BE2C (cell line): ENCODE measurements at regions not wholly inside any gene's neighbourhood (a gene's known extent, or its start where the extent isn't known, plus 50 kb on each side); places are given as distances from the start of the nearest gene placed in this dataset.

ENCODE experiments used
- DNase-seq: peaks from one replicate; pipeline ENCODE4 v3.0.0-alpha.2; 2020
- H3K27me3 ChIP-seq: fragments of 250-450 bp; sonication (Bioruptor Pico); 2 replicates; pipeline ENCODE4 v1.5.1; 2020; ENCODE audit warnings: mild to moderate bottlenecking
- H3K36me3 ChIP-seq: fragments of 250-450 bp; sonication (Bioruptor Pico); 2 replicates; pipeline ENCODE4 v1.5.1; 2020; ENCODE audit warnings: mild to moderate bottlenecking
- H3K4me1 ChIP-seq: fragments of 250-450 bp; sonication (Bioruptor Pico); 2 replicates; pipeline ENCODE4 v1.5.1; 2020
- H3K4me3 ChIP-seq: 2 replicates; pipeline ENCODE4 v1.5.1; 2011; ENCODE audit warnings: low read depth, low read length
- H3K9me3 ChIP-seq: fragments of 250-450 bp; sonication (Bioruptor Pico); 2 replicates; pipeline ENCODE4 v1.5.1; 2020
- TF ChIP-seq, protein P1 (sequence below): IDR thresholded peaks from 2 replicates; pipeline ENCODE4 v1.5.1; 2012; ENCODE audit warnings: mild to moderate bottlenecking, low read depth, low read length

DNA sequence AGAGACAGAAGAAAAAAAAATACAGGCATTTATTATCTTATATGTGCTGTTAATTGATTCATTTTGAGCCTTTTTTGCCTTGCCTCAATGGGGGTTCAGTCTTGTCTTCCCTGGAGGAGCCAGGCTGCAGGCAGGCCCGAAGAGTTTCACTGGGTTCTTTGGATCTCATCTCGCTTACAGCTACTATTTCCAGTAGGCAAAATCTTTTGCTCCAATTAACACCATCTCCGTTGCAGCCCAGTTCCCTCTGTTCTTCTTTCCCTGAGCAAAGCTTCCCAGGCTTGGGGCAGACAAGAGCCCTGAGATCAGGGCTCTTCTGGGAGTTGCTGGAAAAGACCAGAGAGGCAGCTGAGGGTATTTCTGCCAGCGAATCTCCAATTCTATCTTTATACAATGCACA is 168.8 kb upstream of the CELF4 start:
- Histone ChIP-seq H3K4me3 (no peak overlapping the region), H3K27me3 (no peaks in the 10 kb centered on the region), H3K9me3 (no peaks in the 10 kb centered on the region), H3K4me1 (no peaks in the 10 kb centered on the region), H3K36me3 (no peaks in the 10 kb centered on the region)
- TF ChIP-seq, protein P1, sequence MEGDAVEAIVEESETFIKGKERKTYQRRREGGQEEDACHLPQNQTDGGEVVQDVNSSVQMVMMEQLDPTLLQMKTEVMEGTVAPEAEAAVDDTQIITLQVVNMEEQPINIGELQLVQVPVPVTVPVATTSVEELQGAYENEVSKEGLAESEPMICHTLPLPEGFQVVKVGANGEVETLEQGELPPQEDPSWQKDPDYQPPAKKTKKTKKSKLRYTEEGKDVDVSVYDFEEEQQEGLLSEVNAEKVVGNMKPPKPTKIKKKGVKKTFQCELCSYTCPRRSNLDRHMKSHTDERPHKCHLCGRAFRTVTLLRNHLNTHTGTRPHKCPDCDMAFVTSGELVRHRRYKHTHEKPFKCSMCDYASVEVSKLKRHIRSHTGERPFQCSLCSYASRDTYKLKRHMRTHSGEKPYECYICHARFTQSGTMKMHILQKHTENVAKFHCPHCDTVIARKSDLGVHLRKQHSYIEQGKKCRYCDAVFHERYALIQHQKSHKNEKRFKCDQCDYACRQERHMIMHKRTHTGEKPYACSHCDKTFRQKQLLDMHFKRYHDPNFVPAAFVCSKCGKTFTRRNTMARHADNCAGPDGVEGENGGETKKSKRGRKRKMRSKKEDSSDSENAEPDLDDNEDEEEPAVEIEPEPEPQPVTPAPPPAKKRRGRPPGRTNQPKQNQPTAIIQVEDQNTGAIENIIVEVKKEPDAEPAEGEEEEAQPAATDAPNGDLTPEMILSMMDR: no peak
- no peak for DNase-seq

DNA sequence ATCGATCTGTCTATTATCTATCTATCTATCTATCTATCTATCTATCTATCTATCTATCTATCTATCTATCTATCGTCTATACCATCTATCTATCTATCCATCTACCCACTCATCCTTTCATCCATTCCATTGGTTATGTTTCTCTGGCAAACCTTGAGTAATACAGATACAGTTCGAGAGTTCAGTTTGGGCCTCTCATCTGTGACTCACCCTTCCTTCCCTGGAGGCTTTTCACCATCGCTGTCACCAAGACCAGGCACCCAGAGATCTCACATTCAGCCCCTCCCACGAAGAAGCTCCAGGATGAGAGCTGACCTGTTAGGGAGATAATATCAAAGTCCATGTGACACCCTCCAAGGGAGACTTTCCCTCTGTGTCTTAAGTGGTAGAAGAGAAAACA is 164.1 kb upstream of the CELF4 start:
- H3K4me1 ChIP-seq: no peaks in the 10 kb centered on the region
- no peaks in the 10 kb centered on the region for H3K9me3 ChIP-seq
- TF ChIP-seq, protein P1: no peak
- no peak for DNase-seq
- H3K36me3 ChIP-seq: no peaks in the 10 kb centered on the region
- H3K27me3 ChIP-seq: no peaks in the 10 kb centered on the region
- H3K4me3 ChIP-seq: no peak overlapping the region

DNA sequence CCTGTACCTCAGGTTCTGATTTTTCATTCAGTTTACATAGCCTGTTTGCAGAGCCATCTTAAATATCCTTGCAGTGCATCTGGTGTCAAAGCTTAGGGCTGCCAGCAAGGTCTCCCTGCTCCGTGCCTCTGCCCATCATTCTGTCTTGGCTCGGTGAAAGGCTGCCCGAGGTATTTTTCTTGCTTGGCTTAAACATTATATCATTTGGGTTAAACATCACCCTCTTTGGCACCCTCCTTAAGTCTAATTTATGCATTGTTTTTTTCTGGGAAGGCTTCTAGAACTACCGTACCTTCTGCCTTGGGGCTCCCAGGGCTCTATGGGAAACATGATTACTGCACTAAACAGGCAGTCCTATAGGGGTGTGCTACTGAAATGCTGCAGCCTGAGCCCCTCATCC is 158.6 kb upstream of the CELF4 start:
- H3K4me3 ChIP-seq: no peak overlapping the region
- H3K9me3 ChIP-seq: no peaks in the 10 kb centered on the region
- no peaks in the 10 kb centered on the region for H3K27me3 ChIP-seq
- DNase-seq: no peak
- H3K4me1 ChIP-seq: no peaks in the 10 kb centered on the region
- TF ChIP-seq, protein P1: no peak
- H3K36me3 ChIP-seq: no peaks in the 10 kb centered on the region

DNA sequence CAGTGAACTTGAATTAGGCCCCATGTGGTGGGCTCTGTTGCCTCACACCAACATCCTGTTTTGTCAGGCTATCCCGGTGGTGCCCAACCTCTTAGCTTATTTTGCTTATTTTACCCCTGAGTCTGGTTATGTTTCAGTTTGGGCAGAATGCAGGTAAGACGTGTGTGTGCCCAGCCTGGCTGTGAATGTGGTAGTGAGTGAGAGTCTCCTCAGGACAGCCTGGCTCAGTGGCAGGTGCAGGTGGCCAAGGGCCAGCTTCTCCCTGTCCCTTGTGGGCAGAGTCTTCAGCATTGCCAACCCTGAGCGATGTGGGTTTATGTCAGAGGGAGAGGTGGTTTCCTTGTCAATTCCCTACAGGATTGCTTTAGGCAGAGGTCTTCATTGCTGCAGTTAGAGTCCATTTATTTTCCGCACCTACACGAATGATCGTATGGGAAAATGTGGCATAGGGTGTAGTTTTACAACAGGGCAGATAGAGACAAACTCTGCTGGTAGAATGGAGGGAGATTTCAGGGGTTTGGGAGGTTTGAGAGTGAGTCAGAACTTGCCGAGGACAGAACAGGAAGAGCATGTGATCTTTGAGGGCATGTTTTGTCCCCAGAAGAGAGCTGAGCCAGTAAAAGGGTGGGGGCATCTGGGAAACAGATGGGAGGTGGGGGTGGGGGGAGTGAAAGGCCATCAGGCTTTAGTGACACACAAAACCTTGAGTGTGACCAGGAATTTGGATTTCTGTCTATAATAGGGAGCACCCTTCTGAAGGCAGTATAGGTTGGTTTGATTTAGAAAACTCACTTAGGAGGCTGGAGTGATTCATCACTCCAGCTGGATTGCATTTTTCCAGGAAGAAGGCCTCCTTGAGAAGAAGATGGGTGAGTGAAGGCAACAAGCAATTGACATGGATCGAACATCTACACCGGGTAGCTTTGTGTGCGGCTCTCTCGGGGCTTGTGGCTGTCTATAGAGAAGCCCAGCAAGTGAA is 156.2 kb upstream of the CELF4 start:
- Histone ChIP-seq H3K36me3 (no peaks in the 10 kb centered on the region), H3K4me1 (no peaks in the 10 kb centered on the region), H3K4me3 (no peak overlapping the region), H3K27me3 (no peaks in the 10 kb centered on the region), H3K9me3 (no peaks in the 10 kb centered on the region)
- TF ChIP-seq, protein P1: no peak
- no peak for DNase-seq

DNA sequence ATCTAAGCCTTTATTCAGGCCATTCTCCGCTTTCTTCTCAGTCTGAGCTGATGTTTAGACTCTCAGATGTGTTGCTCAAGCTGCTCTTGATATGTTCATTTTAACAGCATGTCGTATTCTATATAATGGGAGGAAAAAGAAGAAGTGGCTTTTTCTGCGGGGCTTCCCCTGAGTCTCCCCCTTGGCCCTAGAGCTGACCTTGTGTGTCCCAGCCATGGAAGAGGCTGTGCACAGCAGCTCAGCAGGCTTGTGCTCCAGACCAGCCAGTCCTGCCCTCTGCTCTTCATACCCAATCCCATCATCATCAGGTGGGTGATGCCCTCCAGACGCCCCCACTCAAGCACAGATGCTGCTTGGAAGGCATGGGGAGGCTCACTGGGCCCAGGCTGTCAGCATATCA is 155.1 kb upstream of the CELF4 start:
- Histone ChIP-seq H3K36me3 (no peaks in the 10 kb centered on the region), H3K4me1 (no peaks in the 10 kb centered on the region), H3K27me3 (no peaks in the 10 kb centered on the region), H3K4me3 (no peak overlapping the region), H3K9me3 (no peaks in the 10 kb centered on the region)
- TF ChIP-seq, protein P1: no peak
- no peak for DNase-seq

DNA sequence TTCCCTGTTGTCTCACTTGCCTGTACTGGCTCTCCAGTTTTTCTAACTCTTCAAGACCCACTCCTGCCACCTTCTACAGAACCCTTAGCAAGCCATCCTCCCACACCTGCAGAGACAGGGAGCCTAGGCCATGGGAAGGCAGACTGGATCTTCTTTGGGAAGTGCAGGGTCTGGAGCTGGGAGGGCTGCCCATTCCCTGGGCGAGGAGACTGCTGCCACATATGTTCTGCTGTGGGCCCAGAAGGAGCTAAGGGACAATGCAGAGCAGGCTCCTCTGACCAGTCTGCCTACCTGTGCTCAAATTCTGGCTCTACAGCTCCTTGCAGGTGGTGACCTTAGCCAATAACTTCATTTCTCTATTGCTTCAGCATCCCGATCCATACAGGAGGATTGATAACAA is 152.1 kb upstream of the CELF4 start:
- Histone ChIP-seq H3K4me1 (peaks cover 3% of the 10 kb centered on the region; the same call in 1 of the 2 replicates), H3K27me3 (no peaks in the 10 kb centered on the region), H3K36me3 (no peaks in the 10 kb centered on the region), H3K9me3 (no peaks in the 10 kb centered on the region), H3K4me3 (no peak overlapping the region)
- TF ChIP-seq, protein P1: no peak
- no peak for DNase-seq
